Loucy (cell line): ENCODE measurements at regions not wholly inside any gene's neighbourhood (a gene's known extent, or its start where the extent isn't known, plus 50 kb on each side); places are given as distances from the start of the nearest gene placed in this dataset.

ENCODE experiments used
- H2AFZ ChIP-seq: fragments of 200-600 bp; sonication (generic); 2 replicates; pipeline ENCODE4 v1.6.0; 2016; ENCODE audit warnings: antibody characterized with exemption, mild to moderate bottlenecking, low read length, moderate library complexity
- H3F3A ChIP-seq: fragments of 200-600 bp; 2 replicates; pipeline ENCODE4 v1.6.0; 2016; ENCODE audit warnings: antibody characterized with exemption, low read depth, mild to moderate bottlenecking
- H3K27me3 ChIP-seq: fragments of 200-600 bp; sonication (generic); 2 replicates; pipeline ENCODE4 v1.6.1; 2014; ENCODE audit warnings: low read length, mild to moderate bottlenecking; ENCODE audit not compliant: insufficient read depth, poor library complexity, severe bottlenecking
- H3K36me3 ChIP-seq: fragments of 200-600 bp; sonication (generic); 2 replicates; pipeline ENCODE4 v1.6.1; 2016; ENCODE audit warnings: low read length; ENCODE audit not compliant: insufficient read depth
- H3K4me1 ChIP-seq: fragments of 200-600 bp; sonication (generic); 2 replicates; pipeline ENCODE4 v1.5.1; 2014; ENCODE audit warnings: low read length, mild to moderate bottlenecking; ENCODE audit not compliant: insufficient read depth, poor library complexity, severe bottlenecking
- H3K4me2 ChIP-seq: fragments of 200-600 bp; sonication (generic); 2 replicates; pipeline ENCODE4 v1.6.0; 2014; ENCODE audit warnings: antibody characterized with exemption, low read length, low read depth, mild to moderate bottlenecking; ENCODE audit not compliant: poor library complexity, severe bottlenecking
- H3K4me3 ChIP-seq: fragments of 200-600 bp; sonication (generic); 2 replicates; pipeline ENCODE4 v1.5.1; 2014; ENCODE audit warnings: low read length, mild to moderate bottlenecking, mixed read lengths; ENCODE audit not compliant: poor library complexity, severe bottlenecking
- H3K79me2 ChIP-seq: fragments of 200-600 bp; sonication (generic); 2 replicates; pipeline ENCODE4 v1.6.1; 2014; ENCODE audit warnings: low read length; ENCODE audit not compliant: insufficient read depth
- H3K9ac ChIP-seq: fragments of 200-600 bp; sonication (generic); 2 replicates; pipeline ENCODE4 v1.6.0; 2014; ENCODE audit warnings: mild to moderate bottlenecking, low read depth, low read length, moderate library complexity; ENCODE audit not compliant: poor library complexity, severe bottlenecking
- H3K9me2 ChIP-seq: fragments of 200-600 bp; sonication (generic); replicated peaks from 2 replicates; pipeline ENCODE4 v1.6.1; 2016; ENCODE audit warnings: low read depth, low read length, mixed read lengths
- H3K9me3 ChIP-seq: fragments of 200-600 bp; sonication (generic); 2 replicates; pipeline ENCODE4 v1.6.1; 2014; ENCODE audit warnings: mild to moderate bottlenecking, antibody characterized with exemption, low read length, low read depth; ENCODE audit not compliant: insufficient read depth
- H4K20me1 ChIP-seq: fragments of 200-600 bp; sonication (generic); 2 replicates; pipeline ENCODE4 v1.6.0; 2014; ENCODE audit warnings: antibody characterized with exemption, low read length, mild to moderate bottlenecking; ENCODE audit not compliant: insufficient read depth, poor library complexity, severe bottlenecking
- CTCF ChIP-seq: fragments of 200-600 bp; sonication (generic); conservative IDR thresholded peaks from 2 replicates; pipeline ENCODE4 v1.5.1; 2014; ENCODE audit warnings: mild to moderate bottlenecking, antibody characterized with exemption, low read length
- EZH2phosphoT487 ChIP-seq: fragments of 200-600 bp; IDR thresholded peaks from 2 replicates; pipeline ENCODE4 v1.6.1; 2018; ENCODE audit warnings: antibody characterized with exemption, mild to moderate bottlenecking, moderate library complexity, borderline replicate concordance

DNA sequence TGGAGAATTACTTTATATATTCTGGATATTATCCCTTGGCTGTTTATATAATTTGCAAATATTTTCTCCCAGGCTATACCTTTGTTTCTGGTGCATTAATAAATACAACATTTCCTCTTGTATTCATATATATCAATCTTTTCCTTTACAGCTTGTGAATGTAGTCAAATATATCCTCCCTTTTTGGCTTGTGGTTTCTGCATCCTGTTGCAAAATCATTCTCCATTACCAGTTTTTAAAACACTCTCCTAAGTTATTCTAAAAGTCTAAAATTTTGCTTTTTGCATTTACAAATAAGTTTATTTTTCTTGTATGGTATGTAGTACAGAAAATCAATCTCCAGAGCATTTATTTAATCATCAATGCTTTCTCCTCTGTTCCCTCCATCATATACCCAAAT is 909.4 kb downstream of the ADGRL2 start:
- H3K4me1 ChIP-seq, result no peaks in the 10 kb centered on the region
- no peaks in the 10 kb centered on the region for H3K9me3 ChIP-seq
- no peaks in the 10 kb centered on the region for H3K36me3 ChIP-seq
- H2AFZ ChIP-seq, result no peak overlapping the region
- no peak overlapping the region for H3K4me2 ChIP-seq
- no peaks in the 10 kb centered on the region for H3K79me2 ChIP-seq
- H3K4me3 ChIP-seq, result no peak overlapping the region
- H3K9ac ChIP-seq, result no peak overlapping the region
- H3F3A ChIP-seq, result no peaks in the 10 kb centered on the region
- no peaks in the 10 kb centered on the region for H3K27me3 ChIP-seq
- H3K9me2 ChIP-seq, result no peaks in the 10 kb centered on the region
- H4K20me1 ChIP-seq, result no peaks in the 10 kb centered on the region
- TF ChIP-seq CTCF (no peak), EZH2phosphoT487 (no peak)

GRCh38 chr1:82707681-82708080 is 906.9 kb downstream of the ADGRL2 start:
- Histone ChIP-seq H3K36me3 (no peaks in the 10 kb centered on the region), H3F3A (no peaks in the 10 kb centered on the region), H3K79me2 (no peaks in the 10 kb centered on the region), H3K27me3 (no peaks in the 10 kb centered on the region), H3K9ac (no peak overlapping the region), H3K9me2 (no peaks in the 10 kb centered on the region), H3K9me3 (no peaks in the 10 kb centered on the region), H3K4me3 (no peak overlapping the region), H4K20me1 (no peaks in the 10 kb centered on the region), H3K4me2 (no peak overlapping the region), H3K4me1 (no peaks in the 10 kb centered on the region), H2AFZ (no peak overlapping the region)
- TF ChIP-seq EZH2phosphoT487, result no peak
- TF ChIP-seq CTCF, result no peak

DNA sequence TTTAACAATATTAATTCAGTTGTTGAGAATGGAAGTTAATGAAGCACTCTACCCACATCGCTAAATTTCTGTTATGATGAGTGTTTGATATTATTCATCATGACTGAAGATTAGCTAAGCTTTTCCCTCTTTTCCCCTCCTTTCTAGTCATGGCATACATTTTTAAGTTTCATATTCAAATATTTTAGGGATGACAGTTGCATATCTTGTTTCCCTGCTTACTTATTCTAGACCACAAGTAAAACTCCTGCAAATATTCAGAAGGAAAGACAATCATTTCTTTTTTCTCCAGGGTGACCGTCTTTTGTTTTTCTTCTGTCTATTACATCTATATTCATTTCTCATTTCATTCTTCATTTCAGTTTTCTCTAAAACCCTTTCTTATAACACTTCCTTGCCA is 906.0 kb downstream of the ADGRL2 start:
- H3K27me3 ChIP-seq, result no peaks in the 10 kb centered on the region
- H3K9me3 ChIP-seq, result no peaks in the 10 kb centered on the region
- no peaks in the 10 kb centered on the region for H4K20me1 ChIP-seq
- H3K4me1 ChIP-seq, result no peaks in the 10 kb centered on the region
- H3K9ac ChIP-seq, result no peak overlapping the region
- no peaks in the 10 kb centered on the region for H3K79me2 ChIP-seq
- H3K4me3 ChIP-seq, result no peak overlapping the region
- no peak overlapping the region for H3K4me2 ChIP-seq
- no peak overlapping the region for H2AFZ ChIP-seq
- no peaks in the 10 kb centered on the region for H3F3A ChIP-seq
- no peak for TF ChIP-seq CTCF
- no peak for TF ChIP-seq EZH2phosphoT487
- no peaks in the 10 kb centered on the region for H3K9me2 ChIP-seq
- H3K36me3 ChIP-seq, result no peaks in the 10 kb centered on the region
